IMR-90 (cell line): ENCODE measurements at regions not wholly inside any gene's neighbourhood (a gene's known extent, or its start where the extent isn't known, plus 50 kb on each side); places are given as distances from the start of the nearest gene placed in this dataset.

Experiments used
- ATAC-seq: fragments of 200-7000 bp; cut with Tn5 transposase; 2 replicates; pipeline ENCODE4 v1.9.1; 2020; ENCODE audit warnings: low read depth, mild to moderate bottlenecking, moderate library complexity
- BruUV-seq: library from RNA; stranded (reverse); fragments of 400-500 nt; replicated peaks from 2 replicates; lab custom pipeline; 2021; lab: Mats Ljungman, UMichigan
- CTCF ChIA-PET: fragments of 300-600 bp; formaldehyde crosslinking; extraction: SDS; loops from one replicate; lab custom pipeline; 2021; ENCODE audit warnings: antibody characterized with exemption; lab: Yijun Ruan, JAX
- POLR2A ChIA-PET: fragments of 300-600 bp; sonication (Branson Sonifier 250); formaldehyde crosslinking; loops from one replicate; lab custom pipeline; 2022; ENCODE audit warnings: antibody characterized with exemption; ENCODE audit not compliant: unreplicated experiment; lab: Charles Lee
- DNase-seq: peaks from one replicate; pipeline ENCODE4 v3.0.0; 2013
- H2AFZ ChIP-seq: replicated peaks from 2 replicates; pipeline ENCODE3; 2013; ENCODE audit warnings: low read length, mild to moderate bottlenecking; ENCODE audit not compliant: poor library complexity
- H2AK5ac ChIP-seq: 2 replicates; pipeline ENCODE4 v1.6.1; 2013; ENCODE audit warnings: low read depth, low read length, inconsistent platforms
- H2AK9ac ChIP-seq: replicated peaks from 2 replicates; pipeline ENCODE3; 2013; ENCODE audit warnings: mild to moderate bottlenecking, low read depth, low read length, moderate library complexity; ENCODE audit not compliant: poor library complexity
- H2BK120ac ChIP-seq: 2 replicates; pipeline ENCODE4 v1.6.1; 2013; ENCODE audit warnings: low read depth, low read length, inconsistent platforms
- H2BK15ac ChIP-seq: 3 replicates; pipeline ENCODE4 v1.6.1; 2013; ENCODE audit warnings: low read depth, low read length, inconsistent platforms
- H2BK20ac ChIP-seq: 2 replicates; pipeline ENCODE4 v1.6.1; 2013; ENCODE audit warnings: low read depth, mild to moderate bottlenecking, inconsistent platforms, low read length, moderate library complexity
- H2BK5ac ChIP-seq: 2 replicates; pipeline ENCODE4 v1.6.1; 2013; ENCODE audit warnings: mild to moderate bottlenecking, low read depth, low read length, inconsistent platforms; ENCODE audit not compliant: poor library complexity, severe bottlenecking
- H3K14ac ChIP-seq: replicated peaks from 2 replicates; pipeline ENCODE4 v1.6.1; 2013; ENCODE audit warnings: low read depth, low read length, inconsistent platforms
- H3K18ac ChIP-seq: 2 replicates; pipeline ENCODE4 v1.6.1; 2013; ENCODE audit warnings: low read depth, low read length, control low read depth
- H3K23ac ChIP-seq: 2 replicates; pipeline ENCODE4 v1.6.1; 2013; ENCODE audit warnings: low read depth, low read length, inconsistent platforms
- H3K27ac ChIP-seq: 2 replicates; pipeline ENCODE4 v1.5.1; 2013; ENCODE audit warnings: mild to moderate bottlenecking, control low read depth, low read length; ENCODE audit not compliant: insufficient read depth
- H3K27me3 ChIP-seq: 2 replicates; pipeline ENCODE4 v1.6.1; 2013; ENCODE audit warnings: low read length; ENCODE audit not compliant: control insufficient read depth, insufficient read depth
- H3K36me3 ChIP-seq: 2 replicates; pipeline ENCODE4 v1.6.1; 2013; ENCODE audit warnings: low read length, mixed read lengths; ENCODE audit not compliant: control insufficient read depth, insufficient read depth
- H3K4ac ChIP-seq: 2 replicates; pipeline ENCODE4 v1.6.1; 2013; ENCODE audit warnings: low read depth, low read length, inconsistent platforms
- H3K4me1 ChIP-seq: 2 replicates; pipeline ENCODE4 v1.6.1; 2013; ENCODE audit warnings: low read length, mixed read lengths; ENCODE audit not compliant: control insufficient read depth, insufficient read depth
- H3K4me2 ChIP-seq: 2 replicates; pipeline ENCODE4 v1.6.1; 2013; ENCODE audit warnings: low read depth, mild to moderate bottlenecking, control low read depth, low read length, moderate library complexity
- H3K4me3 ChIP-seq: 2 replicates; pipeline ENCODE4 v1.5.1; 2013; ENCODE audit warnings: low read depth, mild to moderate bottlenecking, control low read depth, low read length, moderate library complexity; ENCODE audit not compliant: insufficient read depth
- H3K56ac ChIP-seq: 2 replicates; pipeline ENCODE4 v1.6.1; 2013; ENCODE audit warnings: low read length, inconsistent platforms; ENCODE audit not compliant: insufficient read depth; ENCODE audit errors: extremely low read depth
- H3K79me1 ChIP-seq, 2 experiments: 2 replicates each; pipeline ENCODE4 v1.6.1; 2013; ENCODE audit warnings: low read length in 2 of 2, inconsistent platforms in 1 of 2, low read depth in 1 of 2
- H3K9ac ChIP-seq: 2 replicates; pipeline ENCODE4 v1.6.1; 2013; ENCODE audit warnings: low read depth, low read length, control low read depth
- H3K9me1 ChIP-seq: 2 replicates; pipeline ENCODE4 v1.6.1; 2013; ENCODE audit warnings: low read length, inconsistent platforms; ENCODE audit not compliant: insufficient read depth
- H3K9me3 ChIP-seq: 2 replicates; pipeline ENCODE4 v1.6.1; 2013; ENCODE audit warnings: low read length; ENCODE audit not compliant: control insufficient read depth, insufficient read depth
- H4K20me1 ChIP-seq: 2 replicates; pipeline ENCODE4 v1.6.1; 2013; ENCODE audit warnings: low read length, inconsistent platforms; ENCODE audit not compliant: insufficient read depth
- H4K5ac ChIP-seq: 2 replicates; pipeline ENCODE4 v1.6.1; 2013; ENCODE audit warnings: mild to moderate bottlenecking, low read depth, low read length, control low read depth
- H4K8ac ChIP-seq, 2 experiments: 2 replicates each; pipeline ENCODE4 v1.6.1; 2013; ENCODE audit warnings: low read depth in 2 of 2, low read length in 2 of 2, control low read depth in 1 of 2, inconsistent platforms in 1 of 2
- H4K91ac ChIP-seq: 2 replicates; pipeline ENCODE4 v1.6.1; 2013; ENCODE audit warnings: low read depth, low read length, inconsistent platforms; ENCODE audit not compliant: insufficient read depth
- BHLHE40 ChIP-seq: fragments of 150-350 bp; IDR thresholded peaks from 2 replicates; pipeline ENCODE4 v1.6.1; 2016; ENCODE audit warnings: mild to moderate bottlenecking, low read depth, low read length
- CEBPB ChIP-seq: IDR thresholded peaks from 2 replicates; pipeline ENCODE4 v1.6.1; 2012; ENCODE audit warnings: low read depth, low read length, improper control_type of control experiment
- CHD1 ChIP-seq: IDR thresholded peaks from 2 replicates; pipeline ENCODE4 v1.6.1; 2012; ENCODE audit warnings: low read depth, low read length, improper control_type of control experiment
- ELK1 ChIP-seq: fragments of 150-350 bp; IDR thresholded peaks from 2 replicates; pipeline ENCODE4 v1.6.1; 2016; ENCODE audit warnings: low read depth, mild to moderate bottlenecking, low read length, moderate library complexity, borderline replicate concordance
- FOS ChIP-seq: fragments of 150-350 bp; IDR thresholded peaks from 2 replicates; pipeline ENCODE4 v1.6.1; 2016; ENCODE audit warnings: low read depth, low read length
- MAFK ChIP-seq: IDR thresholded peaks from 2 replicates; pipeline ENCODE4 v1.6.1; 2012; ENCODE audit warnings: low read depth, low read length, improper control_type of control experiment
- MAZ ChIP-seq: IDR thresholded peaks from 2 replicates; pipeline ENCODE4 v1.6.1; 2012; ENCODE audit warnings: low read depth, mild to moderate bottlenecking, low read length, improper control_type of control experiment, moderate library complexity, borderline replicate concordance
- MXI1 ChIP-seq: IDR thresholded peaks from 2 replicates; pipeline ENCODE4 v1.6.1; 2012; ENCODE audit warnings: low read depth, mild to moderate bottlenecking, low read length, moderate library complexity, borderline replicate concordance
- NFE2L2 ChIP-seq: fragments of 150-350 bp; IDR thresholded peaks from 2 replicates; pipeline ENCODE4 v1.6.1; 2016; ENCODE audit warnings: low read depth, mild to moderate bottlenecking, low read length
- POLR2A ChIP-seq: IDR thresholded peaks from 2 replicates; pipeline ENCODE4 v1.6.1; 2012; ENCODE audit warnings: mild to moderate bottlenecking, low read depth, low read length
- RAD21 ChIP-seq: IDR thresholded peaks from 2 replicates; pipeline ENCODE4 v1.6.1; 2012; ENCODE audit warnings: low read length, improper control_type of control experiment
- RCOR1 ChIP-seq: IDR thresholded peaks from 2 replicates; pipeline ENCODE4 v1.6.1; 2012; ENCODE audit warnings: mild to moderate bottlenecking, low read length, improper control_type of control experiment; ENCODE audit not compliant: insufficient replicate concordance
- RFX5 ChIP-seq: IDR thresholded peaks from 2 replicates; pipeline ENCODE4 v1.8.0; 2012; ENCODE audit warnings: low read depth, mild to moderate bottlenecking, low read length, moderate library complexity
- SMC3 ChIP-seq: fragments of 150-350 bp; IDR thresholded peaks from 2 replicates; pipeline ENCODE4 v1.6.1; 2016; ENCODE audit warnings: low read depth, mild to moderate bottlenecking, antibody characterized with exemption, low read length, moderate library complexity
- WGBS, 2 experiments: methylation state at CpG; one replicate each; pipeline versions ENCODE4 v1.1.5 to v1.1.7; 2013; ENCODE audit warnings: missing lambda C conversion rate in 2 of 2; ENCODE audit not compliant: insufficient read length in 1 of 2; ENCODE audit errors: extremely low coverage in 2 of 2; 5-methylcytosine and 5-hydroxymethylcytosine counted together
- dilution Hi-C: fragments of 300-500 bp; cut with HindIII; formaldehyde crosslinking; loops from one replicate; pipeline ENCODE4 v1.14.3; 2018; ENCODE audit warnings: low sequenced_read_pairs; ENCODE audit not compliant: unreplicated experiment
- in situ Hi-C: fragments of 300-500 bp; cut with MboI; formaldehyde crosslinking; loops from 3 replicates; pipeline ENCODE4 v1.14.3; 2019; ENCODE audit warnings: low sequenced_read_pairs, inconsistent platforms, mixed read lengths
- intact Hi-C: fragments of 100-400 bp; cut with micrococcal nuclease; formaldehyde crosslinking; loops from 2 replicates; pipeline ENCODE4 v1.10.0; 2022
- TF ChIP-seq, protein P1 (sequence below): fragments of 150-350 bp; IDR thresholded peaks from 2 replicates; pipeline ENCODE4 v1.6.1; 2017; ENCODE audit warnings: mild to moderate bottlenecking, antibody characterized with exemption, low read length, low read depth
- TF ChIP-seq, protein P2 (sequence below): conservative IDR thresholded peaks from 2 replicates; pipeline ENCODE4 v1.5.1; 2012; ENCODE audit warnings: mild to moderate bottlenecking, low read depth, low read length, improper control_type of control experiment

GRCh38 chr2:139018252-139018651, 238.1 kb upstream of the NXPH2 start:
- no peak overlapping the region for H2BK15ac ChIP-seq
- dilution Hi-C loops: no loop called here
- ChIA-PET CTCF (no interaction called here), POLR2A (no interaction called here)
- no peak overlapping the region for H3K27ac ChIP-seq
- H3K23ac ChIP-seq: no peak overlapping the region
- H3K9me1 ChIP-seq: no peaks in the 10 kb centered on the region
- peaks cover 19% of the 10 kb centered on the region for H3K9me3 ChIP-seq
- H3K4me1 ChIP-seq: no peaks in the 10 kb centered on the region
- TF ChIP-seq RCOR1: no peak
- TF ChIP-seq, protein P1, sequence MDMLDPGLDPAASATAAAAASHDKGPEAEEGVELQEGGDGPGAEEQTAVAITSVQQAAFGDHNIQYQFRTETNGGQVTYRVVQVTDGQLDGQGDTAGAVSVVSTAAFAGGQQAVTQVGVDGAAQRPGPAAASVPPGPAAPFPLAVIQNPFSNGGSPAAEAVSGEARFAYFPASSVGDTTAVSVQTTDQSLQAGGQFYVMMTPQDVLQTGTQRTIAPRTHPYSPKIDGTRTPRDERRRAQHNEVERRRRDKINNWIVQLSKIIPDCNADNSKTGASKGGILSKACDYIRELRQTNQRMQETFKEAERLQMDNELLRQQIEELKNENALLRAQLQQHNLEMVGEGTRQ: no peak
- TF ChIP-seq RFX5: no peak
- TF ChIP-seq ELK1: no peak
- no peak for TF ChIP-seq CEBPB
- TF ChIP-seq POLR2A: no peak
- TF ChIP-seq CHD1: no peak
- no peak for TF ChIP-seq MXI1
- TF ChIP-seq FOS: no peak
- TF ChIP-seq MAFK: no peak
- TF ChIP-seq, protein P2, sequence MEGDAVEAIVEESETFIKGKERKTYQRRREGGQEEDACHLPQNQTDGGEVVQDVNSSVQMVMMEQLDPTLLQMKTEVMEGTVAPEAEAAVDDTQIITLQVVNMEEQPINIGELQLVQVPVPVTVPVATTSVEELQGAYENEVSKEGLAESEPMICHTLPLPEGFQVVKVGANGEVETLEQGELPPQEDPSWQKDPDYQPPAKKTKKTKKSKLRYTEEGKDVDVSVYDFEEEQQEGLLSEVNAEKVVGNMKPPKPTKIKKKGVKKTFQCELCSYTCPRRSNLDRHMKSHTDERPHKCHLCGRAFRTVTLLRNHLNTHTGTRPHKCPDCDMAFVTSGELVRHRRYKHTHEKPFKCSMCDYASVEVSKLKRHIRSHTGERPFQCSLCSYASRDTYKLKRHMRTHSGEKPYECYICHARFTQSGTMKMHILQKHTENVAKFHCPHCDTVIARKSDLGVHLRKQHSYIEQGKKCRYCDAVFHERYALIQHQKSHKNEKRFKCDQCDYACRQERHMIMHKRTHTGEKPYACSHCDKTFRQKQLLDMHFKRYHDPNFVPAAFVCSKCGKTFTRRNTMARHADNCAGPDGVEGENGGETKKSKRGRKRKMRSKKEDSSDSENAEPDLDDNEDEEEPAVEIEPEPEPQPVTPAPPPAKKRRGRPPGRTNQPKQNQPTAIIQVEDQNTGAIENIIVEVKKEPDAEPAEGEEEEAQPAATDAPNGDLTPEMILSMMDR: no peak
- TF ChIP-seq NFE2L2: no peak
- no peak for TF ChIP-seq MAZ
- no peak for TF ChIP-seq RAD21
- no peak for TF ChIP-seq SMC3
- TF ChIP-seq BHLHE40: no peak
- H3K4ac ChIP-seq: no peak overlapping the region
- H2AK5ac ChIP-seq: no peak overlapping the region
- no peak overlapping the region for H2AK9ac ChIP-seq
- no peak overlapping the region for H3K4me2 ChIP-seq
- no peaks in the 10 kb centered on the region for H3K36me3 ChIP-seq
- H2BK5ac ChIP-seq: no peak overlapping the region
- H2BK20ac ChIP-seq: no peak overlapping the region
- H4K5ac ChIP-seq: no peak overlapping the region
- no peak overlapping the region for H4K91ac ChIP-seq
- H3K4me3 ChIP-seq: no peak overlapping the region
- H2BK120ac ChIP-seq: no peak overlapping the region
- H3K56ac ChIP-seq: no peak overlapping the region
- H3K9ac ChIP-seq: no peak overlapping the region
- H4K8ac ChIP-seq: no peak overlapping the region
- no peaks in the 10 kb centered on the region for H4K20me1 ChIP-seq
- no peaks in the 10 kb centered on the region for H3K79me1 ChIP-seq
- WGBS, 2 experiments: no CpG with 5 or more reads among the region's 2 CpGs
- in situ Hi-C loops: no loop called here
- no TSS peak for BruUV-seq
- H3K14ac ChIP-seq: no peak overlapping the region
- no peaks in the 10 kb centered on the region for H3K27me3 ChIP-seq
- no peak overlapping the region for H3K18ac ChIP-seq
- no peak for ATAC-seq
- no peak overlapping the region for H2AFZ ChIP-seq
- intact Hi-C loops: no loop called here
- no peak for DNase-seq
